ENCODE measurements at regions not wholly inside any gene's neighbourhood (a gene's known extent, or its start where the extent isn't known, plus 50 kb on each side); places are given as distances from the start of the nearest gene placed in this dataset.

- no peak for TF ChIP-seq CTCF (IDR thresholded peaks at IDR 0.05 in 4 of 5, conservative IDR thresholded peaks at IDR 0.05 in 1 of 5)
- TF ChIP-seq POLR2A (IDR thresholded peaks at IDR 0.05): no peak
Measured at GRCh38 chr15:39499042-39499441, 81.8 kb upstream of the THBS1 start.
